ENCODE measurements at regions not wholly inside any gene's neighbourhood (a gene's known extent, or its start where the extent isn't known, plus 50 kb on each side); places are given as distances from the start of the nearest gene placed in this dataset.

GRCh38 chr16:51919736-51920135, 627.2 kb downstream of the TOX3 start:
- no peaks in the 10 kb centered on the region for H3K9me3 ChIP-seq
- TF ChIP-seq CTCF (IDR thresholded peaks at IDR 0.05): no peak
- no peaks in the 10 kb centered on the region for H3K4me1 ChIP-seq (ENCODE audit: control insufficient read depth in 1 of 2, low read depth in 2 of 2)
- no peaks in the 10 kb centered on the region for H3K27me3 ChIP-seq (replicated peaks; ENCODE audit: insufficient read depth)
- no peak overlapping the region for H3K4me3 ChIP-seq
- H3K36me3 ChIP-seq: no peaks in the 10 kb centered on the region
- no peak for ATAC-seq (ENCODE audit: insufficient number of reproducible peaks, low FRiP score, low read depth)
- H3K27ac ChIP-seq: no peak overlapping the region
- DNase-seq (ENCODE audit: low spot score): no peak

- Histone ChIP-seq H3K4me1 (ENCODE audit: control insufficient read depth in 1 of 2, low read depth in 2 of 2) (no peaks in the 10 kb centered on the region), H3K27me3 (replicated peaks; ENCODE audit: insufficient read depth) (no peaks in the 10 kb centered on the region), H3K27ac (no peak overlapping the region), H3K36me3 (no peaks in the 10 kb centered on the region), H3K9me3 (no peaks in the 10 kb centered on the region), H3K4me3 (no peak overlapping the region)
- no peak for DNase-seq (ENCODE audit: low spot score)
- TF ChIP-seq CTCF (IDR thresholded peaks at IDR 0.05): no peak
- ATAC-seq (ENCODE audit: insufficient number of reproducible peaks, low FRiP score, low read depth): no peak
Observed at GRCh38 chr16:51916814-51917213, 630.1 kb downstream of the TOX3 start.

- no peak for ATAC-seq (ENCODE audit: insufficient number of reproducible peaks, low FRiP score, low read depth)
- no peak for TF ChIP-seq CTCF (IDR thresholded peaks at IDR 0.05)
Observed at GRCh38 chr16:51916231-51916630, 630.7 kb downstream of the TOX3 start.

GRCh38 chr16:51907680-51908079, 639.3 kb downstream of the TOX3 start:
- no peak for DNase-seq (ENCODE audit: low spot score)
- no peaks in the 10 kb centered on the region for H3K36me3 ChIP-seq
- no peak overlapping the region for H3K4me3 ChIP-seq
- H3K9me3 ChIP-seq: no peaks in the 10 kb centered on the region
- no peak for ATAC-seq (ENCODE audit: insufficient number of reproducible peaks, low FRiP score, low read depth)
- H3K27ac ChIP-seq: no peak overlapping the region
- H3K27me3 ChIP-seq (replicated peaks; ENCODE audit: insufficient read depth): no peaks in the 10 kb centered on the region
- no peak for TF ChIP-seq CTCF (IDR thresholded peaks at IDR 0.05)
- no peaks in the 10 kb centered on the region for H3K4me1 ChIP-seq (ENCODE audit: control insufficient read depth in 1 of 2, low read depth in 2 of 2)

More at GRCh38 chr16:51916231-51916630, 630.7 kb downstream of the TOX3 start:
- Histone ChIP-seq H3K9me3 (no peaks in the 10 kb centered on the region), H3K27me3 (replicated peaks; ENCODE audit: insufficient read depth) (no peaks in the 10 kb centered on the region), H3K4me3 (no peak overlapping the region), H3K4me1 (ENCODE audit: control insufficient read depth in 1 of 2, low read depth in 2 of 2) (no peaks in the 10 kb centered on the region), H3K36me3 (no peaks in the 10 kb centered on the region), H3K27ac (no peak overlapping the region)
- DNase-seq (ENCODE audit: low spot score): no peak

- no peaks in the 10 kb centered on the region for H3K9me3 ChIP-seq
- no peak overlapping the region for H3K27ac ChIP-seq
- no peak for ATAC-seq (ENCODE audit: insufficient number of reproducible peaks, low FRiP score, low read depth)
- no peak for DNase-seq (ENCODE audit: low spot score)
- H3K4me3 ChIP-seq: no peak overlapping the region
- no peaks in the 10 kb centered on the region for H3K36me3 ChIP-seq
- no peaks in the 10 kb centered on the region for H3K27me3 ChIP-seq (replicated peaks; ENCODE audit: insufficient read depth)
- TF ChIP-seq CTCF (IDR thresholded peaks at IDR 0.05): no peak
- H3K4me1 ChIP-seq (ENCODE audit: control insufficient read depth in 1 of 2, low read depth in 2 of 2): no peaks in the 10 kb centered on the region
Observed at GRCh38 chr16:51900221-51900780, 646.6 kb downstream of the TOX3 start.

All from thoracic aorta (tissue), 2 donors.